GM23338 (cell line): ENCODE measurements at regions not wholly inside any gene's neighbourhood (a gene's known extent, or its start where the extent isn't known, plus 50 kb on each side); places are given as distances from the start of the nearest gene placed in this dataset.

Experiments
- ATAC-seq: fragments of 200-7000 bp; cut with Tn5 transposase; 3 replicates; pipeline ENCODE4 v1.9.1; 2020
- DNase-seq: peaks from one replicate; pipeline ENCODE4 v3.0.0-alpha.2; 2015; ENCODE audit warnings: low spot score
- H2AFZ ChIP-seq: fragments of 200-600 bp; sonication (generic); 2 replicates; pipeline ENCODE4 v1.8.0; 2016; ENCODE audit warnings: antibody characterized with exemption, mild to moderate bottlenecking, moderate library complexity
- H3F3A ChIP-seq: fragments of 200-600 bp; sonication (generic); replicated peaks from 2 replicates; pipeline ENCODE4 v1.8.0; 2017; ENCODE audit warnings: antibody characterized with exemption, mixed run types, low read depth
- H3K27ac ChIP-seq: fragments of 200-600 bp; sonication (generic); 2 replicates; pipeline ENCODE4 v1.6.1; 2016; ENCODE audit warnings: low read depth
- H3K27me3 ChIP-seq: fragments of 200-600 bp; sonication (generic); 2 replicates; pipeline ENCODE4 v1.8.0; 2016; ENCODE audit warnings: mild to moderate bottlenecking, mixed run types, moderate library complexity; ENCODE audit not compliant: insufficient read depth
- H3K36me3 ChIP-seq: fragments of 200-600 bp; sonication (generic); 2 replicates; pipeline ENCODE4 v1.8.0; 2016; ENCODE audit warnings: mild to moderate bottlenecking; ENCODE audit not compliant: insufficient read depth
- H3K4me1 ChIP-seq: fragments of 200-600 bp; sonication (generic); 2 replicates; pipeline ENCODE4 v1.8.0; 2016; ENCODE audit warnings: mild to moderate bottlenecking, moderate library complexity; ENCODE audit not compliant: insufficient read depth
- H3K4me2 ChIP-seq: fragments of 200-600 bp; sonication (generic); 2 replicates; pipeline ENCODE4 v1.7.1; 2017; ENCODE audit warnings: mixed run types
- H3K4me3 ChIP-seq: fragments of 200-600 bp; sonication (generic); 2 replicates; pipeline ENCODE4 v1.6.1; 2016; ENCODE audit warnings: mixed run types
- H3K79me2 ChIP-seq: fragments of 200-600 bp; sonication (generic); replicated peaks from 2 replicates; pipeline ENCODE4 v1.8.0; 2017; ENCODE audit warnings: mild to moderate bottlenecking; ENCODE audit not compliant: insufficient read depth
- H3K9me2 ChIP-seq: fragments of 200-600 bp; sonication (generic); 2 replicates; pipeline ENCODE4 v1.8.0; 2017; ENCODE audit not compliant: insufficient read depth
- H4K20me1 ChIP-seq: fragments of 200-600 bp; sonication (generic); replicated peaks from 2 replicates; pipeline ENCODE4 v1.8.0; 2017; ENCODE audit warnings: mild to moderate bottlenecking; ENCODE audit not compliant: insufficient read depth
- H3K27ac Mint-ChIP-seq: 2 replicates; pipeline ENCODE4 v1.8.0; 2020; ENCODE audit warnings: inconsistent platforms, mild to moderate bottlenecking, moderate library complexity, mixed read lengths
- H3K27me3 Mint-ChIP-seq: 3 replicates; pipeline ENCODE4 v1.8.0; 2022; ENCODE audit warnings: low read depth, mild to moderate bottlenecking, moderate library complexity, mixed read lengths, inconsistent platforms; ENCODE audit not compliant: insufficient read depth, poor library complexity
- H3K36me3 Mint-ChIP-seq: 3 replicates; pipeline ENCODE4 v1.8.0; 2021; ENCODE audit warnings: low read depth, mild to moderate bottlenecking, inconsistent platforms, moderate library complexity, mixed read lengths
- H3K4me1 Mint-ChIP-seq: 3 replicates; pipeline ENCODE4 v1.8.0; 2020; ENCODE audit warnings: mild to moderate bottlenecking, inconsistent platforms, mixed read lengths
- H3K4me3 Mint-ChIP-seq: 3 replicates; pipeline ENCODE4 v1.8.0; 2021; ENCODE audit warnings: moderate library complexity, mild to moderate bottlenecking, inconsistent platforms, mixed read lengths
- H3K9me3 Mint-ChIP-seq: 3 replicates; pipeline ENCODE4 v1.8.0; 2020; ENCODE audit warnings: moderate library complexity, mild to moderate bottlenecking, inconsistent platforms, mixed read lengths
- CREB1 ChIP-seq: fragments of 250-450 bp; sonication (Bioruptor Pico); IDR thresholded peaks from 2 replicates; pipeline ENCODE4 v1.5.0; 2020; ENCODE audit warnings: low read depth, mild to moderate bottlenecking, moderate library complexity
- NANOG ChIP-seq: IDR thresholded peaks from 2 replicates; pipeline ENCODE4 v1.6.1; 2016; ENCODE audit warnings: antibody characterized with exemption, borderline replicate concordance
- POLR2AphosphoS5 ChIP-seq: IDR thresholded peaks from 2 replicates; pipeline ENCODE4 v1.6.1; 2016; ENCODE audit warnings: antibody characterized with exemption, low read depth
- TF ChIP-seq, protein P1 (sequence below), 2 experiments: fragments of 200-600 bp in 1 of 2; sonication (generic) in 1 of 2; conservative IDR thresholded peaks; 2 replicates each; pipeline versions ENCODE4 v1.5.1 to v1.6.1; 2016 to 2017; ENCODE audit warnings: antibody characterized with exemption in 2 of 2, low read depth in 2 of 2, mild to moderate bottlenecking in 2 of 2, moderate library complexity in 1 of 2
- TF ChIP-seq, protein P2 (sequence below): IDR thresholded peaks from one replicate; pipeline ENCODE4 v1.6.1; 2018; ENCODE audit warnings: antibody characterized with exemption; ENCODE audit not compliant: unreplicated experiment

DNA sequence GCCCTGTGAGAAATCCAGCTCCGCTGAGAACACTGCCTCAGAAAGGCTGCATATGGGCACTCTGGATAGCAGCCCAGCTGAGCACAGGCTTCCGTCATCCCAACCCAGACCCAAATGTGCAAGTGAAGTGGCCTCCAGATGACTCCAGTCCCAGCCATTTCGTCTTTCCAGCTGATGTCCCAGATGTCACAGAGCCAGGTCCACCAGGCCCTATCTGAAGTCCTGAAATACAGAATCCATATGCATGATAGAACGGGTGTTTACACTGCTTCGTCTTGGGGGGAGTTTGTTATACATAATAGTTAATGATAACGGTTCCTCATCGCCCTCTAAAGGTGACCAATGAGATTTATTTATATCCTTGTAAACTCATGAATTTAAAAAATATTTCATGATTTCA lies 72.6 kb upstream of the TRIM2 start:
- Mint-ChIP-seq H3K9me3 (peaks cover 6% of the 10 kb centered on the region; the same call in 1 of the 3 replicates), H3K4me1 (peaks cover 14% of the 10 kb centered on the region; the same call in 2 of the 3 replicates), H3K4me3 (no peak overlapping the region), H3K27me3 (no peaks in the 10 kb centered on the region), H3K27ac (no peak overlapping the region), H3K36me3 (peaks cover 5% of the 10 kb centered on the region; the same call in 2 of the 3 replicates)
- no peak overlapping the region for H3K4me2 ChIP-seq
- no peak overlapping the region for H2AFZ ChIP-seq
- no peaks in the 10 kb centered on the region for H4K20me1 ChIP-seq
- H3K9me2 ChIP-seq, result no peaks in the 10 kb centered on the region
- H3K27me3 ChIP-seq, result no peaks in the 10 kb centered on the region
- no peak overlapping the region for H3K27ac ChIP-seq
- TF ChIP-seq, protein P1, sequence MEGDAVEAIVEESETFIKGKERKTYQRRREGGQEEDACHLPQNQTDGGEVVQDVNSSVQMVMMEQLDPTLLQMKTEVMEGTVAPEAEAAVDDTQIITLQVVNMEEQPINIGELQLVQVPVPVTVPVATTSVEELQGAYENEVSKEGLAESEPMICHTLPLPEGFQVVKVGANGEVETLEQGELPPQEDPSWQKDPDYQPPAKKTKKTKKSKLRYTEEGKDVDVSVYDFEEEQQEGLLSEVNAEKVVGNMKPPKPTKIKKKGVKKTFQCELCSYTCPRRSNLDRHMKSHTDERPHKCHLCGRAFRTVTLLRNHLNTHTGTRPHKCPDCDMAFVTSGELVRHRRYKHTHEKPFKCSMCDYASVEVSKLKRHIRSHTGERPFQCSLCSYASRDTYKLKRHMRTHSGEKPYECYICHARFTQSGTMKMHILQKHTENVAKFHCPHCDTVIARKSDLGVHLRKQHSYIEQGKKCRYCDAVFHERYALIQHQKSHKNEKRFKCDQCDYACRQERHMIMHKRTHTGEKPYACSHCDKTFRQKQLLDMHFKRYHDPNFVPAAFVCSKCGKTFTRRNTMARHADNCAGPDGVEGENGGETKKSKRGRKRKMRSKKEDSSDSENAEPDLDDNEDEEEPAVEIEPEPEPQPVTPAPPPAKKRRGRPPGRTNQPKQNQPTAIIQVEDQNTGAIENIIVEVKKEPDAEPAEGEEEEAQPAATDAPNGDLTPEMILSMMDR (conservative IDR thresholded peaks at IDR 0.05; ENCODE audit: low read depth in 2 of 2), result peak in 1 of 2 experiments; percentile 61
- TF ChIP-seq POLR2AphosphoS5 (no peak), CREB1 (CRISPR knock-in tag) (no peak)
- ATAC-seq (peak; percentile 32), DNase-seq (peak; percentile 41)
- H3K36me3 ChIP-seq, result no peaks in the 10 kb centered on the region
- H3K4me1 ChIP-seq, result peaks cover 5% of the 10 kb centered on the region; the same call in 1 of the 2 replicates
- no peak overlapping the region for H3K4me3 ChIP-seq
- H3K79me2 ChIP-seq, result no peaks in the 10 kb centered on the region
- H3F3A ChIP-seq, result no peaks in the 10 kb centered on the region

DNA sequence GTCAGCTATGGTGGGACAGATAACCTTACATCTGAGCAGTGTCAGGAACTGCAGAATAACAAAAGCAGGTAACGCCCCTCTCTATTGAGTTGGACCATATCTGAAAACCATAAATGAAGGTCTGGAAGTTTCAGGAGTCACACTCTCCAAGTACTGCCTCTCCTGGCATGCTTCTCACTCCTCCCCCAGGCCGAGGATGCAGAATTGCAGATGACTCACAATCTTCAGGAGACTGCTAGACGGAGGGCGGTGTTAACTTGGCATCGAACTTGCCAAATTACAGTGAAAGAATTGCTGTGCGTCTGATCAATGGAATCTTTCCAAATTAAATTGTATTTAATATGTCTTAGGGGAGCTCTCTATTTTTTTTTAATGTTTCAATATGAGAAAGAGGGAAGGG lies 67.1 kb upstream of the TRIM2 start:
- Histone ChIP-seq H3K36me3 (no peaks in the 10 kb centered on the region), H2AFZ (peak overlapping the region; percentile 84), H3K9me2 (no peaks in the 10 kb centered on the region)

More for the DNA sequence above, 67.1 kb upstream of the TRIM2 start:
- TF ChIP-seq POLR2AphosphoS5 (no peak), NANOG (no peak)
- TF ChIP-seq, protein P2, sequence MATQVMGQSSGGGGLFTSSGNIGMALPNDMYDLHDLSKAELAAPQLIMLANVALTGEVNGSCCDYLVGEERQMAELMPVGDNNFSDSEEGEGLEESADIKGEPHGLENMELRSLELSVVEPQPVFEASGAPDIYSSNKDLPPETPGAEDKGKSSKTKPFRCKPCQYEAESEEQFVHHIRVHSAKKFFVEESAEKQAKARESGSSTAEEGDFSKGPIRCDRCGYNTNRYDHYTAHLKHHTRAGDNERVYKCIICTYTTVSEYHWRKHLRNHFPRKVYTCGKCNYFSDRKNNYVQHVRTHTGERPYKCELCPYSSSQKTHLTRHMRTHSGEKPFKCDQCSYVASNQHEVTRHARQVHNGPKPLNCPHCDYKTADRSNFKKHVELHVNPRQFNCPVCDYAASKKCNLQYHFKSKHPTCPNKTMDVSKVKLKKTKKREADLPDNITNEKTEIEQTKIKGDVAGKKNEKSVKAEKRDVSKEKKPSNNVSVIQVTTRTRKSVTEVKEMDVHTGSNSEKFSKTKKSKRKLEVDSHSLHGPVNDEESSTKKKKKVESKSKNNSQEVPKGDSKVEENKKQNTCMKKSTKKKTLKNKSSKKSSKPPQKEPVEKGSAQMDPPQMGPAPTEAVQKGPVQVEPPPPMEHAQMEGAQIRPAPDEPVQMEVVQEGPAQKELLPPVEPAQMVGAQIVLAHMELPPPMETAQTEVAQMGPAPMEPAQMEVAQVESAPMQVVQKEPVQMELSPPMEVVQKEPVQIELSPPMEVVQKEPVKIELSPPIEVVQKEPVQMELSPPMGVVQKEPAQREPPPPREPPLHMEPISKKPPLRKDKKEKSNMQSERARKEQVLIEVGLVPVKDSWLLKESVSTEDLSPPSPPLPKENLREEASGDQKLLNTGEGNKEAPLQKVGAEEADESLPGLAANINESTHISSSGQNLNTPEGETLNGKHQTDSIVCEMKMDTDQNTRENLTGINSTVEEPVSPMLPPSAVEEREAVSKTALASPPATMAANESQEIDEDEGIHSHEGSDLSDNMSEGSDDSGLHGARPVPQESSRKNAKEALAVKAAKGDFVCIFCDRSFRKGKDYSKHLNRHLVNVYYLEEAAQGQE, result no peak
- TF ChIP-seq, protein P1 (conservative IDR thresholded peaks at IDR 0.05; ENCODE audit: low read depth in 2 of 2), result no peak
- H3K4me3 Mint-ChIP-seq, result no peak overlapping the region
- Histone ChIP-seq H3K27me3 (no peaks in the 10 kb centered on the region), H3F3A (no peaks in the 10 kb centered on the region), H3K79me2 (no peaks in the 10 kb centered on the region), H4K20me1 (no peaks in the 10 kb centered on the region), H3K27ac (no peak overlapping the region), H3K4me3 (no peak overlapping the region), H3K4me1 (no peaks in the 10 kb centered on the region), H3K4me2 (no peak overlapping the region)
- peaks cover 2% of the 10 kb centered on the region for H3K27me3 Mint-ChIP-seq
- no peaks in the 10 kb centered on the region for H3K9me3 Mint-ChIP-seq
- no peak overlapping the region for H3K27ac Mint-ChIP-seq
- peaks cover 9% of the 10 kb centered on the region for H3K4me1 Mint-ChIP-seq
- ATAC-seq, result no peak
- DNase-seq, result no peak
- H3K36me3 Mint-ChIP-seq, result no peaks in the 10 kb centered on the region
